AG04449 (cell line): ENCODE measurements at regions not wholly inside any gene's neighbourhood (a gene's known extent, or its start where the extent isn't known, plus 50 kb on each side); places are given as distances from the start of the nearest gene placed in this dataset.

Source experiments
- CTCF ChIA-PET: fragments of 350-600 bp; formaldehyde crosslinking; extraction: SDS; loops from one replicate; lab custom pipeline; 2021; ENCODE audit warnings: antibody characterized with exemption; lab: Yijun Ruan, JAX
- POLR2A ChIA-PET: fragments of 400-600, 350-600 bp; formaldehyde crosslinking; extraction: SDS; loops from one replicate; lab custom pipeline; 2020; ENCODE audit warnings: antibody characterized with exemption, inconsistent platforms; lab: Yijun Ruan, JAX
- DNase-seq: peaks from one replicate; pipeline ENCODE4 v3.0.0-alpha.2; 2010; ENCODE audit warnings: low read depth, low spot score
- H3K4me3 ChIP-seq: 2 replicates; pipeline ENCODE4 v1.5.1; 2011; ENCODE audit warnings: low read depth, mild to moderate bottlenecking, control low read depth, low read length
- CTCF ChIP-seq: IDR thresholded peaks from one replicate; pipeline ENCODE4 v1.5.1; 2011; ENCODE audit warnings: mild to moderate bottlenecking, moderate library complexity, low read length, control low read depth, inconsistent platforms; ENCODE audit not compliant: insufficient read depth; ENCODE audit errors: missing control alignments

DNA sequence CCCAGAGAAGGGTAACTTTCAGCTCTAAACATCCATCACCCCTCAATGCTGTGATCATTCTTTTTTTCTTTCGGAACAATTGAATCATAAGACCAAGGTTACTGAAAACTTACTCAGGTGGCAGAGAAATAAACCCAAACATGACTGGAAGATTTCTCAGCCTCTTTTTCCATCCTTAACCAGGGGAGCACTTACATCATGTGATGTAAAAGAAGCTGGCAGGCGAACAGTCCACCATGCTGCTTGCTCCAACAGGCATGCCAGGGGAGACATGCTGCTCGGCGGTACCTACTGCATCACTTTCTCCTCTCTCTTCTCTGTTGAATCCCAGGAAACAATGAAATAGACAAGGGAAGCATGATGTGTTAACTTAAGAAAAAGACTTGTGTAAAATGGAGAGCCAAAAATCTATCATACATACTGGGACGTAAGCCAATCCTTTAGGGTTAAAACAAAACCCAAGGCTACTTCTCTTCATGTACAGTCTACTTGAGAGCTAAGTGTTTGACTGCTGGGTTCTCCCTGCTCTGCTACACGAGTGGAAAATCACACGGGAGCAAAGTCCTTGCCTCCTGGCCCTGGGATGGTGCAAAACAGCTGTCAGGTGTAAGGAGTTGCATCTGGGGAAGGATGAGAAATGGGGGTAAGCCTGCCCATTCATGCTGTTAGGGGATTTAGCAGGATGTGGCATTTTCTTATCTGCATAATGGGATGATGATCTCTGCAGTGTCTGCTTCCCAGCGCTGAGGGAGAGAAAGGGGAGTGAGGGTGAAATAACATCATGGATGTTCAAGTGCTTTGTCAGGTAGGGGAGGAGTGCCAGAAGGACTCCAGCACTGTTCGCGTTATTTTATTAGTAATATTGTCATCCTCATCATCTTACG, 64.3 kb upstream of the ZNF438 start:
- TF ChIP-seq CTCF = no peak
- DNase-seq = no peak
- ChIA-PET CTCF (interaction anchor here (0.6 to 2.0 kb wide), 5 partner anchors 12 to 313 kb away, joined by 3 to 6 read pairs (median 3); no protein-coding TSS in a partner anchor), POLR2A (no interaction called here)
- no peak overlapping the region for H3K4me3 ChIP-seq

- no peak overlapping the region for H3K4me3 ChIP-seq
- ChIA-PET CTCF (interaction anchor here (1.0 to 1.4 kb wide), 3 partner anchors 8 to 20 kb away, joined by 3 to 4 read pairs (median 3); no protein-coding TSS in a partner anchor), POLR2A (interaction anchor here (0.7 kb wide), 1 partner anchor 63 kb away, joined by 3 read pairs; no protein-coding TSS in a partner anchor)
- no peak for DNase-seq
- TF ChIP-seq CTCF = no peak
These were observed 66.4 kb upstream of the ZNF438 start for GRCh38 chr10:31098046-31098445.

DNA sequence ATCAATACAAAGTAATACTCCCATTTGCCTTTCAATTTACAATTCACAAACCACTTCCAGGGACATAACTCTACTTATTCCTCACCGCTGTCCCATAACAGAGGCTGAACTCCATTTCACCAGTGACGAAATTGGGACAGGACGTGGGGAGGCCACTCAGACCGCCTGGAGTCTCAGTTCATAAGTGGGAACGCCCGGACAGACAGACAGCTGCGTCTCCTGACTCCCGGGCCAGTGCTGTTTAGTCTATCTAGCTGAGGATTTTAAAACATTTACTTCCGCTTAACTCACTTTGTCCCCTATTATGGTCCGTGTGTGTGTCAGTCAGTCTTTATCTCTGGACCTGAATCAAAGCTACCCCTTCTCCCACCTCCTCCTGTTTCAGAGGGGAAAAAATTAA, 67.4 kb upstream of the ZNF438 start:
- DNase-seq = no peak
- no peak overlapping the region for H3K4me3 ChIP-seq
- CTCF ChIA-PET = interaction anchor here (1.4 to 1.7 kb wide), 2 partner anchors 12 to 21 kb away, joined by 3 read pairs; no protein-coding TSS in a partner anchor
- POLR2A ChIA-PET = no interaction called here
- no peak for TF ChIP-seq CTCF

DNA sequence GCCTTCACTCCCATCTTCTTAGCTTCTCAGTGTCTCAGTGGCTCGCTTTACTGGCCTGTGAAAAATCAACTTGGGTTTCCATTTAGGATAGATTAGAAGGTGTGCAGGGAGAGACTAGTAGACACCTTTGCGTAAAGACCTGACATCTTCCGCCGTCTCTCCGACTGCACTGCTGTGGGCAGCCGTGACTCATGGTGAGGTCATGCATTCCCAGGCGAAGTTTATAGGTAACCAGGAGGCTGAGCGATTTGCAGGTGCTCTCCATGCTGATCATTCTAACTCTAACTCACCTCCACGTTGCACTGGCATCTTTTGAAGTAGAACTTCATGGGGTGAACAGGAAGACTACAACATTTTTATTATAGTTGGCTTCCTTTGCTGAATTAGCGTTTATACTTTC, 68.0 kb upstream of the ZNF438 start:
- H3K4me3 ChIP-seq = no peak overlapping the region
- no peak for TF ChIP-seq CTCF
- CTCF ChIA-PET = interaction anchor here (1.4 to 1.7 kb wide), 2 partner anchors 13 to 22 kb away, joined by 3 read pairs; no protein-coding TSS in a partner anchor
- DNase-seq = no peak
- POLR2A ChIA-PET = no interaction called here

- DNase-seq = no peak
- no peak for TF ChIP-seq CTCF
- ChIA-PET CTCF (interaction anchor here (1.7 kb wide), 1 partner anchor 13 kb away, joined by 3 read pairs; no protein-coding TSS in a partner anchor), POLR2A (no interaction called here)
- H3K4me3 ChIP-seq = no peak overlapping the region
These were observed 68.5 kb upstream of the ZNF438 start for GRCh38 chr10:31100115-31100601.

DNA sequence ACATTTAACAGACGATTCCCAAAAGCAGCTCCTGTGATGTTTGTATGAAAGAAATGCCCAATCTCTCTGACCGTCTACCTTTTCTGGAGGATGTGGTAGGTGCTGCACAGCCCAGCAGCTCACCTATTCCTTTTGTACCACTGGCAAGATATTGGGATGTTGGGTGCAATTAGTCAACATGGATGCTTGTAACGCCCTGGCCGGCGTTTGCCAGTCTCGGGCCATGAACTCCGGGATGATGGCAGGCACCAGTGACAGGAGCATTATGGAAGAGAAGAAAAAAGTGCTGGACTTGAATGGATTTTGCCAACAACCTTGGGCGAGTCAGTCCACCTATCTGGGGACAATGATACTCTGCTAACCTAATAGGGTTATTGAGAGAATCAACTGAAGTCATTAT, 69.0 kb upstream of the ZNF438 start:
- POLR2A ChIA-PET = interaction anchor here (0.6 to 0.8 kb wide), 2 partner anchors 304 to 704 kb away, joined by 3 read pairs; no protein-coding TSS in a partner anchor
- no peak for TF ChIP-seq CTCF
- CTCF ChIA-PET = interaction anchor here (1.5 to 1.7 kb wide), 2 partner anchors 14 to 17 kb away, joined by 3 read pairs; no protein-coding TSS in a partner anchor
- DNase-seq = no peak
- no peak overlapping the region for H3K4me3 ChIP-seq
